Gastroesophageal sphincter (tissue), 3 donors: ENCODE measurements at regions not wholly inside any gene's neighbourhood (a gene's known extent, or its start where the extent isn't known, plus 50 kb on each side); places are given as distances from the start of the nearest gene placed in this dataset.

Source experiments
- CTCF ChIP-seq, 4 experiments: fragments of 200-600 bp in 2 of 4; fragments of 450-650 bp in 2 of 4; sonication (generic) in 1 of 4; IDR thresholded peaks; one replicate each; pipeline ENCODE4 v1.5.1; 2017 to 2019; ENCODE audit warnings: antibody characterized with exemption in 4 of 4, mild to moderate bottlenecking in 2 of 4, moderate library complexity in 2 of 4
- POLR2A ChIP-seq, 2 donors: fragments of 450-650 bp; IDR thresholded peaks; one replicate each; pipeline ENCODE4 v1.6.1; 2017; ENCODE audit warnings: antibody characterized with exemption in 2 of 2, mild to moderate bottlenecking in 2 of 2, moderate library complexity in 1 of 2
- POLR2AphosphoS5 ChIP-seq: sonication (generic); formaldehyde crosslinking; IDR thresholded peaks from one replicate; pipeline ENCODE4 v1.6.1; 2017; ENCODE audit warnings: antibody characterized with exemption

GRCh38 chr3:24673596-24673995, 178.9 kb upstream of the THRB start:
- no peak for TF ChIP-seq POLR2A (IDR thresholded peaks at IDR 0.05)
- TF ChIP-seq POLR2AphosphoS5 = no peak
- no peak for TF ChIP-seq CTCF (IDR thresholded peaks at IDR 0.05)
